AG09309 (cell line): ENCODE measurements at regions not wholly inside any gene's neighbourhood (a gene's known extent, or its start where the extent isn't known, plus 50 kb on each side); places are given as distances from the start of the nearest gene placed in this dataset.
"Not testable (repeated sequence)": the region's sequence is repeated elsewhere in the genome, so short reads cannot be mapped to it uniquely, and the experiment has no call there.

Experiments used
- DNase-seq: peaks from one replicate; pipeline ENCODE4 v3.0.0-alpha.2; 2010; ENCODE audit warnings: low read depth
- H3K4me3 ChIP-seq: 2 replicates; pipeline ENCODE4 v1.5.1; 2011; ENCODE audit warnings: mild to moderate bottlenecking, low read depth, low read length, moderate library complexity; ENCODE audit not compliant: control insufficient read depth
- CTCF ChIP-seq: IDR thresholded peaks from 2 replicates; pipeline ENCODE4 v1.5.1; 2011; ENCODE audit warnings: mild to moderate bottlenecking, low read depth, low read length, inconsistent platforms; ENCODE audit not compliant: insufficient read depth, control insufficient read depth; ENCODE audit errors: missing control alignments

GRCh38 chr4:66558651-66559050, 888.4 kb upstream of the EPHA5 start:
- DNase-seq, result no peak
- TF ChIP-seq CTCF, result no peak
- no peak overlapping the region for H3K4me3 ChIP-seq

- no peak for TF ChIP-seq CTCF
- no peak for DNase-seq
- no peak overlapping the region for H3K4me3 ChIP-seq
Measured at GRCh38 chr4:66556651-66557278, 886.5 kb upstream of the EPHA5 start.

- no peak for TF ChIP-seq CTCF
- peak; percentile 80 for DNase-seq
Measured at GRCh38 chr4:66555301-66555700, 885.0 kb upstream of the EPHA5 start.

GRCh38 chr4:66554826-66555225, 884.5 kb upstream of the EPHA5 start:
- no peak overlapping the region for H3K4me3 ChIP-seq
- DNase-seq, result no peak
- TF ChIP-seq CTCF, result no peak

More at GRCh38 chr4:66555301-66555700, 885.0 kb upstream of the EPHA5 start:
- no peak overlapping the region for H3K4me3 ChIP-seq

GRCh38 chr4:66545301-66545700, 875.0 kb upstream of the EPHA5 start:
- not testable (repeated sequence) for H3K4me3 ChIP-seq, DNase-seq

- H3K4me3 ChIP-seq, result no peak overlapping the region
- TF ChIP-seq CTCF, result no peak
- DNase-seq, result no peak
Measured at GRCh38 chr4:66544281-66544680, 874.0 kb upstream of the EPHA5 start.

GRCh38 chr4:66539745-66540144, 869.5 kb upstream of the EPHA5 start:
- H3K4me3 ChIP-seq, result no peak overlapping the region
- no peak for DNase-seq
- no peak for TF ChIP-seq CTCF
